ENCODE measurements at regions not wholly inside any gene's neighbourhood (a gene's known extent, or its start where the extent isn't known, plus 50 kb on each side); places are given as distances from the start of the nearest gene placed in this dataset.

DNA sequence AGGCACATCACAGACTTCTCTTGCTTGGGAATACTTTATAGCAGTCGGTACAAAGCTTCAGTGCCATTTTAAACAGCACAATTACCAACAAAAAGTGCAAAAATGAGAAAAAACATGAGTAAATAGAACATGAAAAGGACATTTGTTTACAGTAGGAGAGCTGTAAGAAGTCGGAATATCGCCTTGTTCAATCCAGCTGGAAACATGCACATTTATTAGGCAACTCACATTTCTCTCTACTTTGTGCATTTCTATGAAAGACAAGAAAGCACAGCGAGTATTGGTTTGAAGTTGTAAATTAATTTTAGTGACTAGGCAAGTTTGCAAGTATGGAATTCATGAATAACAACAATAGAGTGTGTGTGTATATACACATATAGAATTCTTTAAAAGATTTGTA lies 484.7 kb downstream of the DACH1 start:
- Histone ChIP-seq H3K9ac (ENCODE audit: control insufficient read depth, extremely low read depth, insufficient read depth, low read length) (no peak overlapping the region), H3K4me3 (ENCODE audit: control insufficient read depth in 2 of 3, extremely low read depth in 1 of 3, insufficient read depth in 2 of 3, low read depth in 1 of 3, low read length in 3 of 3) (no peak overlapping the region), H3K36me3 (ENCODE audit: control insufficient read depth in 2 of 2, extremely low read depth in 1 of 2, insufficient read depth in 2 of 2, low read length in 2 of 2) (no peaks in the 10 kb centered on the region), H2AFZ (ENCODE audit: control insufficient read depth, low read length) (no peak overlapping the region), H3K79me2 (ENCODE audit: control insufficient read depth, insufficient read depth, low read length) (no peaks in the 10 kb centered on the region), H3K27me3 (ENCODE audit: control insufficient read depth, extremely low read depth, insufficient read depth, low read length) (no peaks in the 10 kb centered on the region), H4K20me1 (ENCODE audit: control insufficient read depth, extremely low read depth, insufficient read depth, low read length) (no peaks in the 10 kb centered on the region), H3K4me1 (ENCODE audit: control insufficient read depth, extremely low read depth, insufficient read depth, low read length) (no peaks in the 10 kb centered on the region), H3K4me2 (ENCODE audit: control insufficient read depth, extremely low read depth, insufficient read depth, low read depth, low read length) (no peak overlapping the region), H3K9me1 (ENCODE audit: control insufficient read depth, extremely low read depth, insufficient read depth, low read length) (no peaks in the 10 kb centered on the region), H3K27ac (ENCODE audit: control insufficient read depth, insufficient read depth, low read length) (no peak overlapping the region), H3K9me3 (ENCODE audit: control insufficient read depth, low read depth, low read length) (no peaks in the 10 kb centered on the region)
- no peak for DNase-seq (ENCODE audit: low read depth, low spot score)
- no peak for FAIRE-seq
- dilution Hi-C loops (cut with MboI; ENCODE audit: extremely low pct_ligation_motif_present, low sequenced_read_pairs), result no loop called here
- TF ChIP-seq, protein P1, sequence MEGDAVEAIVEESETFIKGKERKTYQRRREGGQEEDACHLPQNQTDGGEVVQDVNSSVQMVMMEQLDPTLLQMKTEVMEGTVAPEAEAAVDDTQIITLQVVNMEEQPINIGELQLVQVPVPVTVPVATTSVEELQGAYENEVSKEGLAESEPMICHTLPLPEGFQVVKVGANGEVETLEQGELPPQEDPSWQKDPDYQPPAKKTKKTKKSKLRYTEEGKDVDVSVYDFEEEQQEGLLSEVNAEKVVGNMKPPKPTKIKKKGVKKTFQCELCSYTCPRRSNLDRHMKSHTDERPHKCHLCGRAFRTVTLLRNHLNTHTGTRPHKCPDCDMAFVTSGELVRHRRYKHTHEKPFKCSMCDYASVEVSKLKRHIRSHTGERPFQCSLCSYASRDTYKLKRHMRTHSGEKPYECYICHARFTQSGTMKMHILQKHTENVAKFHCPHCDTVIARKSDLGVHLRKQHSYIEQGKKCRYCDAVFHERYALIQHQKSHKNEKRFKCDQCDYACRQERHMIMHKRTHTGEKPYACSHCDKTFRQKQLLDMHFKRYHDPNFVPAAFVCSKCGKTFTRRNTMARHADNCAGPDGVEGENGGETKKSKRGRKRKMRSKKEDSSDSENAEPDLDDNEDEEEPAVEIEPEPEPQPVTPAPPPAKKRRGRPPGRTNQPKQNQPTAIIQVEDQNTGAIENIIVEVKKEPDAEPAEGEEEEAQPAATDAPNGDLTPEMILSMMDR (optimal IDR thresholded peaks at IDR 0.05 in 1 of 3, IDR thresholded peaks at IDR 0.05 in 1 of 3, conservative IDR thresholded peaks at IDR 0.05 in 1 of 3; ENCODE audit: extremely low read depth in 1 of 3, insufficient read depth in 2 of 3, low read length in 3 of 3), result no peak
- TF ChIP-seq EZH2 (IDR thresholded peaks at IDR 0.05; ENCODE audit: low read length), result no peak

DNA sequence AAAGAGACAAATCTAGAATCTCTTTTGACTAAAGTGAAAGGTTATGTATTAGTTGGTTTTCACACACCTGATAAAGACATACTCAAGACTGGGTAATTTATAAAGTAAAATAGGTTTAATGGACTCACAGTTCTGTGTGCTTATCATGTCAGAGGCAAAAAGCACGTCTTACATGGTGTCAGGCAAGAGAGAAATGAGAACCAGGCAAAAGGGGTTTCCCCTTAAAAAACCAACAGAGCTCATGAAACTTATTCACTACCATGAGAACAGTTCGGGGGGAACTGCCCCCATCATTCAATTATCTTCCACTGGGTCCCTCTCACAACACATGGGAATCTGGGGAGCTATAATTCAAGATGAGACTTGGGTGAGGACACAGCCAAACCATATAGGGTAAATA lies 486.8 kb downstream of the DACH1 start:
- no peaks in the 10 kb centered on the region for H3K27me3 ChIP-seq (ENCODE audit: control insufficient read depth, extremely low read depth, insufficient read depth, low read length)
- no peak overlapping the region for H3K9ac ChIP-seq (ENCODE audit: control insufficient read depth, extremely low read depth, insufficient read depth, low read length)
- H3K27ac ChIP-seq (ENCODE audit: control insufficient read depth, insufficient read depth, low read length), result no peak overlapping the region
- no peak overlapping the region for H2AFZ ChIP-seq (ENCODE audit: control insufficient read depth, low read length)
- TF ChIP-seq EZH2 (IDR thresholded peaks at IDR 0.05; ENCODE audit: low read length), result no peak
- TF ChIP-seq, protein P1 (optimal IDR thresholded peaks at IDR 0.05 in 1 of 3, IDR thresholded peaks at IDR 0.05 in 1 of 3, conservative IDR thresholded peaks at IDR 0.05 in 1 of 3; ENCODE audit: extremely low read depth in 1 of 3, insufficient read depth in 2 of 3, low read length in 3 of 3), result no peak
- dilution Hi-C loops (cut with MboI; ENCODE audit: extremely low pct_ligation_motif_present, low sequenced_read_pairs), result no loop called here
- FAIRE-seq (no peak), DNase-seq (ENCODE audit: low read depth, low spot score) (no peak)
- H4K20me1 ChIP-seq (ENCODE audit: control insufficient read depth, extremely low read depth, insufficient read depth, low read length), result no peaks in the 10 kb centered on the region
- H3K9me3 ChIP-seq (ENCODE audit: control insufficient read depth, low read depth, low read length), result no peaks in the 10 kb centered on the region
- no peaks in the 10 kb centered on the region for H3K4me1 ChIP-seq (ENCODE audit: control insufficient read depth, extremely low read depth, insufficient read depth, low read length)
- no peak overlapping the region for H3K4me3 ChIP-seq (ENCODE audit: control insufficient read depth in 2 of 3, extremely low read depth in 1 of 3, insufficient read depth in 2 of 3, low read depth in 1 of 3, low read length in 3 of 3)
- H3K36me3 ChIP-seq (ENCODE audit: control insufficient read depth in 2 of 2, extremely low read depth in 1 of 2, insufficient read depth in 2 of 2, low read length in 2 of 2), result no peaks in the 10 kb centered on the region
- no peak overlapping the region for H3K4me2 ChIP-seq (ENCODE audit: control insufficient read depth, extremely low read depth, insufficient read depth, low read depth, low read length)
- H3K79me2 ChIP-seq (ENCODE audit: control insufficient read depth, insufficient read depth, low read length), result no peaks in the 10 kb centered on the region
- no peaks in the 10 kb centered on the region for H3K9me1 ChIP-seq (ENCODE audit: control insufficient read depth, extremely low read depth, insufficient read depth, low read length)
